Osteoblast (primary cell): ENCODE measurements at regions not wholly inside any gene's neighbourhood (a gene's known extent, or its start where the extent isn't known, plus 50 kb on each side); places are given as distances from the start of the nearest gene placed in this dataset.

Source experiments
- DNase-seq: peaks from one replicate; pipeline ENCODE4 v3.0.0; 2011; ENCODE audit warnings: low spot score, mixed read lengths; ENCODE audit not compliant: insufficient read length; ENCODE audit errors: missing footprints
- H2AFZ ChIP-seq: 2 replicates; pipeline ENCODE4 v1.6.0; 2011; ENCODE audit warnings: mild to moderate bottlenecking, low read length
- H3K27ac ChIP-seq: 2 replicates; pipeline ENCODE4 v1.5.1; 2011; ENCODE audit warnings: mild to moderate bottlenecking, low read depth, low read length, moderate library complexity
- H3K27me3 ChIP-seq: 2 replicates; pipeline ENCODE4 v1.6.0; 2012; ENCODE audit warnings: mild to moderate bottlenecking, control low read depth, inconsistent platforms, low read length, moderate library complexity; ENCODE audit not compliant: insufficient read depth
- H3K36me3 ChIP-seq: 2 replicates; pipeline ENCODE4 v1.5.1; 2011; ENCODE audit warnings: mild to moderate bottlenecking, low read length, control low read depth, moderate library complexity; ENCODE audit not compliant: insufficient read depth
- H3K4me1 ChIP-seq: 2 replicates; pipeline ENCODE4 v1.5.1; 2011; ENCODE audit warnings: mild to moderate bottlenecking, low read length, control low read depth, moderate library complexity; ENCODE audit not compliant: insufficient read depth
- H3K4me2 ChIP-seq: 2 replicates; pipeline ENCODE4 v1.6.0; 2011; ENCODE audit warnings: mild to moderate bottlenecking, low read length; ENCODE audit not compliant: insufficient read depth
- H3K4me3 ChIP-seq: fragments of 200-600 bp; sonication (generic); 3 replicates; pipeline ENCODE4 v1.5.1; 2012; ENCODE audit warnings: mild to moderate bottlenecking, low read length, inconsistent platforms; ENCODE audit not compliant: insufficient read depth
- H3K79me2 ChIP-seq: 2 replicates; pipeline ENCODE4 v1.6.0; 2012; ENCODE audit warnings: mild to moderate bottlenecking, low read length, control low read depth, inconsistent platforms; ENCODE audit not compliant: insufficient read depth
- H3K9me3 ChIP-seq: 2 replicates; pipeline ENCODE4 v1.5.1; 2011; ENCODE audit warnings: low read depth, low read length, control low read depth
- H4K20me1 ChIP-seq: 2 replicates; pipeline ENCODE4 v1.6.0; 2012; ENCODE audit warnings: mild to moderate bottlenecking, low read length, control low read depth; ENCODE audit not compliant: insufficient read depth
- TF ChIP-seq, protein P1 (sequence below): IDR thresholded peaks from 2 replicates; pipeline ENCODE4 v1.5.1; 2011; ENCODE audit warnings: mild to moderate bottlenecking, low read depth, low read length, moderate library complexity; ENCODE audit errors: extremely low read depth

DNA sequence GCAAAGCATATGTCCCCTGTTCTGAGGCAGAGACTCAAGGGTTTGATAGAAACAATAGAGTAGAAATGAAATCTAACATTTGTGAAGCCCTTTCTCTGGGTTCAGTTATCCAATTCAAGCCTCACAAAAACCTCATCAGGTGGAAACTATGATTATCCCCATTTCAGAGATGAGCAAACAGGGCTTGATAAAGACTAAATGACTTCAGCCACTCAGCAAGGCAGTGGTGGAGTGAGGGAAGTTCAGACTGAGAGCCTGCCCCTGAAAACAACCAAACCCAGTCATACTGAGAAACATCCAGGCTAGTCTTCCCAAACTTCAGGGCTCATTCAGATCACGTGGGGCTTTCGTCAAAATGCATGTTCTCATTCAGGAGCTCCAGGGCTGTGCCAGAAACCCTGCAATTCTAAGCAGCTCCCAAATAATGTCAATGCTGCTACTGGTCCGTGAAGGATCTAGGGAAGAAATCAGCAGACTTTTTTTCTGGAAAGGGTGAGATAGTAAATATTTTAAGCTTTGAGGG, 109.6 kb upstream of the KIT start:
- no peak overlapping the region for H2AFZ ChIP-seq
- no peaks in the 10 kb centered on the region for H3K4me1 ChIP-seq
- TF ChIP-seq, protein P1, sequence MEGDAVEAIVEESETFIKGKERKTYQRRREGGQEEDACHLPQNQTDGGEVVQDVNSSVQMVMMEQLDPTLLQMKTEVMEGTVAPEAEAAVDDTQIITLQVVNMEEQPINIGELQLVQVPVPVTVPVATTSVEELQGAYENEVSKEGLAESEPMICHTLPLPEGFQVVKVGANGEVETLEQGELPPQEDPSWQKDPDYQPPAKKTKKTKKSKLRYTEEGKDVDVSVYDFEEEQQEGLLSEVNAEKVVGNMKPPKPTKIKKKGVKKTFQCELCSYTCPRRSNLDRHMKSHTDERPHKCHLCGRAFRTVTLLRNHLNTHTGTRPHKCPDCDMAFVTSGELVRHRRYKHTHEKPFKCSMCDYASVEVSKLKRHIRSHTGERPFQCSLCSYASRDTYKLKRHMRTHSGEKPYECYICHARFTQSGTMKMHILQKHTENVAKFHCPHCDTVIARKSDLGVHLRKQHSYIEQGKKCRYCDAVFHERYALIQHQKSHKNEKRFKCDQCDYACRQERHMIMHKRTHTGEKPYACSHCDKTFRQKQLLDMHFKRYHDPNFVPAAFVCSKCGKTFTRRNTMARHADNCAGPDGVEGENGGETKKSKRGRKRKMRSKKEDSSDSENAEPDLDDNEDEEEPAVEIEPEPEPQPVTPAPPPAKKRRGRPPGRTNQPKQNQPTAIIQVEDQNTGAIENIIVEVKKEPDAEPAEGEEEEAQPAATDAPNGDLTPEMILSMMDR: no peak
- H4K20me1 ChIP-seq: no peaks in the 10 kb centered on the region
- no peak overlapping the region for H3K27ac ChIP-seq
- no peaks in the 10 kb centered on the region for H3K9me3 ChIP-seq
- no peaks in the 10 kb centered on the region for H3K36me3 ChIP-seq
- no peak overlapping the region for H3K4me2 ChIP-seq
- no peak overlapping the region for H3K4me3 ChIP-seq
- H3K27me3 ChIP-seq: no peaks in the 10 kb centered on the region
- DNase-seq: no peak
- no peaks in the 10 kb centered on the region for H3K79me2 ChIP-seq

- Histone ChIP-seq H3K4me3 (no peak overlapping the region), H3K79me2 (no peaks in the 10 kb centered on the region), H3K36me3 (no peaks in the 10 kb centered on the region), H3K9me3 (no peaks in the 10 kb centered on the region), H2AFZ (no peak overlapping the region), H3K4me1 (no peaks in the 10 kb centered on the region), H3K27ac (no peak overlapping the region), H4K20me1 (no peaks in the 10 kb centered on the region), H3K4me2 (no peak overlapping the region), H3K27me3 (no peaks in the 10 kb centered on the region)
- TF ChIP-seq, protein P1: no peak
- no peak for DNase-seq
These were observed 108.8 kb upstream of the KIT start for GRCh38 chr4:54548831-54549460.

DNA sequence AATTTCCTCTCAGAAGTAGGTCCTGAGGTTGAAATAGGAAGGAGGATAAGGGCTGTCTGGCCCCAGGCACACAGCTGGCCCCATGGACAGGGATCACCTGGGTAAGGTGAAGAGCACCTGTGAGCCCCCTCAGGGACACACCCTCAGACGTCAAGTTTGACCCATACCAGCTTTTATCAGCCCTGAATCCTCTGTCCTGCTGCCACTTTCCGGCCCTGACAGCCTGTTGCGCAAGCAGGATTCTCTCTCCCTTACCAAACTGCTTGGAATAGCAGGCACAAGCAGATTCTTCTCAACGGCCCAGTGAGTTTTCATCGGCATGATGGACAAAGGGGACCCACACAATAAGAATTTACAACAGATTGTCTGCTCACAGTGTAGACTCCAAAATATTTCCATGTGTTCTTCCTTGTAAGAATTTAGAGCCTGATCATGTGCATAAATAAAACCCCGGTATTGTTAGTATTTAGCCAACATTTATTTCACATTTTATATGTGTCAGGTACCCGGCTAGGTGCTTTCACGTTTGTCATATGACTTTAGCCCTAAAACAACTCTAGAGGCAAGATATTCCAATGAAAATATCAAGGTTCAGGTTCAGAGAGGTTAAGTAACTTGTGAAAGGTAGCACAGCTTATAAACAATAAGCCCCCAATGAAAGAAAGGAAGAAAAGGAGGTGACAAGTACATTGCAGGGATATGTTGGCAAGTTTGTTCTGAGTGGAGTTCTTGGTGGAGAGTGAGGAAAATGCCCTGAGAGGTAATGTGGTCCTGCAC, 107.2 kb upstream of the KIT start:
- Histone ChIP-seq H3K27ac (no peak overlapping the region), H4K20me1 (no peaks in the 10 kb centered on the region), H3K27me3 (no peaks in the 10 kb centered on the region), H3K4me3 (no peak overlapping the region), H3K4me1 (no peaks in the 10 kb centered on the region), H2AFZ (no peak overlapping the region), H3K9me3 (no peaks in the 10 kb centered on the region), H3K36me3 (no peaks in the 10 kb centered on the region), H3K4me2 (no peak overlapping the region), H3K79me2 (no peaks in the 10 kb centered on the region)
- TF ChIP-seq, protein P1: no peak
- DNase-seq: no peak

- Histone ChIP-seq H2AFZ (no peak overlapping the region), H3K4me1 (no peaks in the 10 kb centered on the region), H4K20me1 (no peaks in the 10 kb centered on the region), H3K4me2 (no peak overlapping the region), H3K27me3 (no peaks in the 10 kb centered on the region), H3K36me3 (no peaks in the 10 kb centered on the region), H3K9me3 (no peaks in the 10 kb centered on the region), H3K79me2 (no peaks in the 10 kb centered on the region), H3K27ac (no peak overlapping the region), H3K4me3 (no peak overlapping the region)
- TF ChIP-seq, protein P1: no peak
- DNase-seq: no peak
These were observed 104.8 kb upstream of the KIT start for GRCh38 chr4:54553001-54553400.
